ENCODE measurements at regions not wholly inside any gene's neighbourhood (a gene's known extent, or its start where the extent isn't known, plus 50 kb on each side); places are given as distances from the start of the nearest gene placed in this dataset.

- no peaks in the 10 kb centered on the region for H3K9me1 ChIP-seq (ENCODE audit: control insufficient read depth, extremely low read depth, insufficient read depth, low read length)
- no peak for DNase-seq (ENCODE audit: low read depth, low spot score)
- no peak for FAIRE-seq
These were observed 86.6 kb downstream of the C5orf15 start for GRCh38 chr5:133881576-133882388.

GRCh38 chr5:133878236-133878555 lies 90.2 kb downstream of the C5orf15 start:
- TF ChIP-seq EZH2 (IDR thresholded peaks at IDR 0.05; ENCODE audit: low read length) (no peak), CTCF (optimal IDR thresholded peaks at IDR 0.05 in 1 of 3, IDR thresholded peaks at IDR 0.05 in 1 of 3, conservative IDR thresholded peaks at IDR 0.05 in 1 of 3; ENCODE audit: extremely low read depth in 1 of 3, insufficient read depth in 2 of 3, low read length in 3 of 3) (no peak)
- Histone ChIP-seq H3K79me2 (ENCODE audit: control insufficient read depth, insufficient read depth, low read length) (no peaks in the 10 kb centered on the region), H3K4me1 (ENCODE audit: control insufficient read depth, extremely low read depth, insufficient read depth, low read length) (no peaks in the 10 kb centered on the region), H3K4me3 (ENCODE audit: control insufficient read depth in 2 of 3, extremely low read depth in 1 of 3, insufficient read depth in 2 of 3, low read depth in 1 of 3, low read length in 3 of 3) (no peak overlapping the region), H3K9ac (ENCODE audit: control insufficient read depth, extremely low read depth, insufficient read depth, low read length) (no peak overlapping the region), H3K9me1 (ENCODE audit: control insufficient read depth, extremely low read depth, insufficient read depth, low read length) (no peaks in the 10 kb centered on the region), H3K36me3 (ENCODE audit: control insufficient read depth in 2 of 2, extremely low read depth in 1 of 2, insufficient read depth in 2 of 2, low read length in 2 of 2) (no peaks in the 10 kb centered on the region), H2AFZ (ENCODE audit: control insufficient read depth, low read length) (no peak overlapping the region), H3K4me2 (ENCODE audit: control insufficient read depth, extremely low read depth, insufficient read depth, low read depth, low read length) (no peak overlapping the region), H3K27me3 (ENCODE audit: control insufficient read depth, extremely low read depth, insufficient read depth, low read length) (peaks cover 6% of the 10 kb centered on the region), H3K27ac (ENCODE audit: control insufficient read depth, insufficient read depth, low read length) (no peak overlapping the region), H3K9me3 (ENCODE audit: control insufficient read depth, low read depth, low read length) (no peaks in the 10 kb centered on the region), H4K20me1 (ENCODE audit: control insufficient read depth, extremely low read depth, insufficient read depth, low read length) (no peaks in the 10 kb centered on the region)
- FAIRE-seq (no peak), DNase-seq (ENCODE audit: low read depth, low spot score) (no peak)
- dilution Hi-C loops (cut with MboI; ENCODE audit: extremely low pct_ligation_motif_present, low sequenced_read_pairs), result no loop called here

More at GRCh38 chr5:133881576-133882388, 86.6 kb downstream of the C5orf15 start:
- dilution Hi-C loops (cut with MboI; ENCODE audit: extremely low pct_ligation_motif_present, low sequenced_read_pairs), result no loop called here
- Histone ChIP-seq H3K4me1 (ENCODE audit: control insufficient read depth, extremely low read depth, insufficient read depth, low read length) (no peaks in the 10 kb centered on the region), H3K9me3 (ENCODE audit: control insufficient read depth, low read depth, low read length) (no peaks in the 10 kb centered on the region), H4K20me1 (ENCODE audit: control insufficient read depth, extremely low read depth, insufficient read depth, low read length) (no peaks in the 10 kb centered on the region), H3K4me3 (ENCODE audit: control insufficient read depth in 2 of 3, extremely low read depth in 1 of 3, insufficient read depth in 2 of 3, low read depth in 1 of 3, low read length in 3 of 3) (no peak overlapping the region), H3K27me3 (ENCODE audit: control insufficient read depth, extremely low read depth, insufficient read depth, low read length) (peaks cover 6% of the 10 kb centered on the region), H2AFZ (ENCODE audit: control insufficient read depth, low read length) (no peak overlapping the region), H3K9ac (ENCODE audit: control insufficient read depth, extremely low read depth, insufficient read depth, low read length) (no peak overlapping the region), H3K36me3 (ENCODE audit: control insufficient read depth in 2 of 2, extremely low read depth in 1 of 2, insufficient read depth in 2 of 2, low read length in 2 of 2) (no peaks in the 10 kb centered on the region), H3K27ac (ENCODE audit: control insufficient read depth, insufficient read depth, low read length) (no peak overlapping the region), H3K79me2 (ENCODE audit: control insufficient read depth, insufficient read depth, low read length) (no peaks in the 10 kb centered on the region), H3K4me2 (ENCODE audit: control insufficient read depth, extremely low read depth, insufficient read depth, low read depth, low read length) (no peak overlapping the region)
- TF ChIP-seq CTCF (optimal IDR thresholded peaks at IDR 0.05 in 1 of 3, IDR thresholded peaks at IDR 0.05 in 1 of 3, conservative IDR thresholded peaks at IDR 0.05 in 1 of 3; ENCODE audit: extremely low read depth in 1 of 3, insufficient read depth in 2 of 3, low read length in 3 of 3), result no peak
